ENCODE measurements at regions not wholly inside any gene's neighbourhood (a gene's known extent, or its start where the extent isn't known, plus 50 kb on each side); places are given as distances from the start of the nearest gene placed in this dataset.

DNA sequence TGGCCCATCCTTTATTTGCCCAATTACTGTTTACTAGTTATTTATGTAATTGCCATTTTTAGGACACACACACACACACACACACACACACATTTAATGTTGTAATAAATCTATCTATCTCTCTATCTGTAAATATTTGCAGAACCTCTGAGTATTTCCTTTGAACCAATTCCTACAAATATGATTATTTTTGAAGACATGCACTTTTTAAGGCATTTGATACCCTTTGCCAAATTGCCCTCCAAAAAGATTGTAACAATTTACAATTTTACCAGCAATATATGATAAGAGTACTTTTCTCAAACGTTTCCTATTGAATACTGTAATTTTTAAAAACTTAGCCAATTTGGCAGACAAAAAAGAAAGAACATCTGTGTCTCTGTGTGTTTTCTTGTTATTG, 143.8 kb upstream of the FOXF1 start:
- DNase-seq (ENCODE audit: low read depth), result no peak

GRCh38 chr16:86367291-86368072, 142.8 kb upstream of the FOXF1 start:
- no peak for DNase-seq (ENCODE audit: low read depth)

DNA sequence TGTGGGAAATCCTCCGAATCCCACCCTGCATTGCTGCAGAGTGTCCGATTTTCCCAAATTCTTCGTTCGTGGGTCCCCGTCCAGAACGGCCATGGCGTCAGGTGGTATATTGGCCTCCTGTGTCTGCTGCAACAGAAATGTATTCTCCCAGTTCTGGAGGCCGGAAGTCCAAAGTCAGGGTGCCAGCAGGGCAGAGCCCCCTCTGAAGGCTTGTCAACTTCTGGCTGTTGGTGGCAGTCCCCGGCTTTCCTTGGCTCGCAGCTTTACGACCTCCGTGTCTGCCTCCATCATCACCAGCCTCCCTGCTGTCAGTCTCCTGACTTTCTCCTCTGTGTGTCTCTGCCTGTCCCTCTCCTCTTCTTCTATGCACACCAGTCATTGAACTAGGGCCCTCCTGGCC, 142.1 kb upstream of the FOXF1 start:
- no peak for DNase-seq (ENCODE audit: low read depth)

DNA sequence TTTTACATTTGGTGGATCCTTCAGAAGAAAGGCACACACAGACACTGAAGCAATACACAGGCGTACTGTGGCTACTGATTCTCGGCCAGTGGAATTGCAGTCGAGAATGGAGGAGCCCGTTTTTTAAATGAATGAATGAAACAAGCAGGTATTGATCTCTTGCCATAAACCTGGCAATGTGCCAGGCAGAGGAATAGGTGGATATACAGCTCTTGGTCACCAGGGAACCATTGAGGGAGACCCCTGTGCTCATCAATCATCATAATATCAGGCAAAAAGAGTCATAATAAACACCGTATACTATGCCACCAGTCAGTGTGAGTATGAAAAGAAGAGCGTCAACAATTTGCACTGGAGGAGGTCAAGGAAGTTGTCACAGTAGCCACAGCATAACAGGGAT, 140.3 kb upstream of the FOXF1 start:
- no peak for DNase-seq (ENCODE audit: low read depth)

GRCh38 chr16:86371083-86371803, 139.1 kb upstream of the FOXF1 start:
- DNase-seq (ENCODE audit: low read depth), result no peak

GRCh38 chr16:86372193-86372592, 138.1 kb upstream of the FOXF1 start:
- no peak for DNase-seq (ENCODE audit: low read depth)

DNA sequence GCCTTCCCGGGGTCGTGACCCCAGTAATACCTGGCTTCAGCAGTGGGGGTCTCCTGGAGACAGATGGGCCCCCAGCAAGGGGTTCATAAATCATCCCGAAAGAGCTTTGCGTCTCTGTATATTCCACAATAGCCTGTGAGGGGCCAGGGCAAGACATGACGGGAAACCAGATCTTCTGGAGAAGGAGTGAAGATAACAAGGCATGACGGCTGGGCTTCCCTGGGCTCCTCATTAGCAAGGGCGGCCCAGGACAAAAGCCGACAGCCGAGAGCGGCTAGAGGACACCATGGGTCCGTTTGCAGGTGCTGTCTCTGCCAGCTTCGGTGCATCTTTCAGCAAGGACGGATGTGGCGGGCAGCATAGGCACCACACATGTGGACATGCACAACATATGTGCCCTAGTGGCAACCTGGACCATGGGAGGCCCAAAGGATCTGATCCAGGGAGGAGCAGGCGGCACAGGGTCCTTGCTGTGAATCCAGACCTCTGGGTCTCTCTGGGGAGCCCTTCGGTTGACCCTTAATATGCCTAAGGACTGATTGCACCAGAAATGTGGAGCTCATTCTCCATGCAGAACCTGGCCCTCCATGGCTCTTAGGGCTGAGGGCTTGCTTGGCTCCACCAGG, 136.9 kb upstream of the FOXF1 start:
- DNase-seq (ENCODE audit: low read depth), result no peak

GRCh38 chr16:86374603-86375130, 135.7 kb upstream of the FOXF1 start:
- no peak for DNase-seq (ENCODE audit: low read depth)

DNA sequence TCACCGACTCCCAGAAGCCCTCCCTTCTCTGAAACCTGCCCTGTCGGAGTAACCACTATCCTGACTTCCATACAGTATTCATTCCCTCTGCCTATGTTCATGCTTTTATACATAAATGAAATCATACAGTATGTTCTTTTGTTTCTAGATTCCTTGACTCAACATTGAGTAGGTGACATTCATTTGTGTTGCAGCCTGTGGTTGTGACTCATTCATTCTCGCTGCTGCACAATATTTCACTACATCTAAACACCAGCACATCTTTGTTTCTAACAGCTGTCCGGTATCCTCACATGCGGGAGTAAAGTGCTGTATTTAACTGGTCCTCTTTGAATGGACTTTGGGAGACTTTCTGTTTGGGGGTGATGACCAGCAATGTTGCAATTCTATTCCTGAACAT, 135.0 kb upstream of the FOXF1 start:
- DNase-seq (ENCODE audit: low read depth), result no peak

GRCh38 chr16:86375851-86376250, 134.5 kb upstream of the FOXF1 start:
- no peak for DNase-seq (ENCODE audit: low read depth)

GRCh38 chr16:86376837-86377236, 133.5 kb upstream of the FOXF1 start:
- no peak for DNase-seq (ENCODE audit: low read depth)

GRCh38 chr16:86377251-86378022, 132.9 kb upstream of the FOXF1 start:
- no peak for DNase-seq (ENCODE audit: low read depth)

DNA sequence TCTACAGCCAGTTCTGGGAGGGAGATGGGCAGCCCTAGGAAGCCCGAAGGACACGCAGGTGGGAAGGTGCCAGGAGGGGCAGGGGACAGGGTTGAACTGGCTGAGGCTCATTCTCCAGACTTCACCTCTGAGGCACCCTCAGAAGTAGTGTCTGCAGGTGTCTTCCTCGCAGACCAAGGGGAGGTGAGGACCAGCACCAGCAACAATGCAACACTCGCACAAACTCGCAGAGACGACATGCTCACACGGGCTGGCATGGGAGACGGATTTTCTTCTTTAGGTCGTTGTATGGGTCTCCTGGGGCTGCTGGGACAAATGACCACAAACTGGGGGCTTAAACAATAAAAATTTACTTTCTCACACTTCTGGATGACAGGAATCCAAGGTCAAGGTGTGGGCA, 132.2 kb upstream of the FOXF1 start:
- no peak for DNase-seq (ENCODE audit: low read depth)

- DNase-seq (ENCODE audit: low read depth), result no peak
These were observed 131.4 kb upstream of the FOXF1 start for GRCh38 chr16:86378831-86379504.

- DNase-seq (ENCODE audit: low read depth), result no peak
These were observed 130.9 kb upstream of the FOXF1 start for GRCh38 chr16:86379505-86379846.

- no peak for DNase-seq (ENCODE audit: low read depth)
These were observed 130.3 kb upstream of the FOXF1 start for GRCh38 chr16:86380030-86380429.

- no peak for DNase-seq (ENCODE audit: low read depth)
These were observed 128.8 kb upstream of the FOXF1 start for GRCh38 chr16:86381491-86381890.

DNA sequence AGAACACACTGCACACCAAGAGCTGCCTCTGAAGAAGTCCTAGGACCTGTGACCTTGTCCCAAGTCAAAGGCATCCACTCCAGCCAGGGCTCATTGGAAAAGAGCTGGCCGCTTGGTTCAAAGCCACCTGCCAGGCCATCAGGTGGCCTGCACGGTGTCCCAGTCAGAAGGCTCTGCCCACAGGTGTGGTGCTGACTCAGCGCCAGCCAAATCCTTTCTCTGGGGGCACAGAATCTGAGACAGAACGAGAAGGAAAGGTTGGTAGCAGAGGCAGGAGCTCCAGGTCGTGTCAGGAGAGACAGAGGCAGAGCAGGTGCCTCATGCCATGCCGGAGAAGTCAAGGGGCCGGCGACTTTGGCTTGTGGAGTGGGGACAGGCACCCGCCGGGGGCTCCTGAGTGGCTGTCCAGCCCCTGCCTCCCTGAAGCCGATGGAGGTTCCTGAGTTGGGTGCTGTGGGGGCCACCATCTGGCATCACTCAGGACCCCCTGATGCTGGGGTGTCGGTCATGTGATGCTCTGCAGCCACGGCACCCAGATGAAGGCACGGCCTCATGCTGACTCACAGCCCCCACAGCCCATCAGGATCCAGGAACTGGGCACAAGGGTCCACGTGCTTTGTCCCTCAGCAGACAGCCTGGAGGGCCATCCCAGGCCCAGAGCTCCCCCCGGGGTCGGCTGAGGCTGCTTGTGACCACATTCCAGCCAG, 128.1 kb upstream of the FOXF1 start:
- no peak for DNase-seq (ENCODE audit: low read depth)

GRCh38 chr16:86382774-86383407, 127.4 kb upstream of the FOXF1 start:
- no peak for DNase-seq (ENCODE audit: low read depth)

DNA sequence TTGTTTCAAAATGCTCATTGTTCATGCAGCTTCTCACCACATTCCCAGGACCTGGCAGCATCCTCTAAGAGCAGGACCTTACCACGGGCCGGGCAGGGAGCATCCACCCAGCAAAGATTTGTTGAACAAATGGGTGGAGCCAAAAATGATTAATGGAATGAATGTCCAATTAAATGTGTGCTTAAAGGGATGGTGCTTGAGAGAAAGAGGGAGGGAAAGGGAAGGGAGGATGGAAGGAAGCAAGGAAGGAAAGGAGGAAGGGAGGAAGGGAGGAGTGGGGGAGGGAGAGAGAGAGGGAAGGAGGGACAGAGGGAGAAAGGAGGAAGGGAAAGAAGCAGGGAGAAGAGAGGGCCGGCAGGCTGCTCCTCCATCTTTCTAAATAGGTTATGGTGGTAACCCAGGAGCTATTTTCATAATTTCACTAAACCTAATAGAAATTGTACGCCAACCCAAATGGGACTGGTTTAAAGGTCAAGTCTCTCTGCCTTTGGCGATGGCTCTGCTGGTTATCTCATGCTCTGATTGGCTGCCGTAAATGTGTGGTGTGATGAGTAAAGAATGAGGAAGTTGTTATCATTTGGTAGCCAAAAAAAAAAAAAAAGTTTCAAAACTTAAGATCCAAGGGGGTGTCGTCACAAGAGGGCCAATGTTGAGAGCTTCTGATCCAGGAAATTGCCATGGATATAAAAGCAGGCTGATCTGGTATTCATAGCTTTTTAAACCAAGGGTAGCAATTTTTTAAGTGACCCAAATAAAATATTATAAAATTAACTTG, 126.7 kb upstream of the FOXF1 start:
- no peak for DNase-seq (ENCODE audit: low read depth)

Measured in activated gamma-delta T cell treated with anti-CD3 and anti-CD28 coated beads, Interleukin-2, amount 50 U/mL, for 16 hours (primary cell).